ENCODE measurements at regions not wholly inside any gene's neighbourhood (a gene's known extent, or its start where the extent isn't known, plus 50 kb on each side); places are given as distances from the start of the nearest gene placed in this dataset.

GRCh38 chr4:52507774-52508173 is 151.3 kb downstream of the USP46 start:
- H3K4me2 ChIP-seq (ENCODE audit: low read length), result no peak overlapping the region
- H3K36me3 ChIP-seq (ENCODE audit: insufficient read depth, low read length), result no peaks in the 10 kb centered on the region
- H3K9me3 ChIP-seq (ENCODE audit: low read length), result no peaks in the 10 kb centered on the region
- no peak overlapping the region for H3K9ac ChIP-seq (ENCODE audit: low read length)
- H3K27ac ChIP-seq (ENCODE audit: low read length), result no peak overlapping the region
- TF ChIP-seq EP300 (conservative IDR thresholded peaks at IDR 0.05; ENCODE audit: poor library complexity, severe bottlenecking) (no peak), SMC3 (conservative IDR thresholded peaks at IDR 0.05; ENCODE audit: poor library complexity) (no peak), MXI1 (conservative IDR thresholded peaks at IDR 0.05; ENCODE audit: poor library complexity, severe bottlenecking) (no peak), RAD21 (conservative IDR thresholded peaks at IDR 0.05) (no peak)
- TF ChIP-seq, protein P1, sequence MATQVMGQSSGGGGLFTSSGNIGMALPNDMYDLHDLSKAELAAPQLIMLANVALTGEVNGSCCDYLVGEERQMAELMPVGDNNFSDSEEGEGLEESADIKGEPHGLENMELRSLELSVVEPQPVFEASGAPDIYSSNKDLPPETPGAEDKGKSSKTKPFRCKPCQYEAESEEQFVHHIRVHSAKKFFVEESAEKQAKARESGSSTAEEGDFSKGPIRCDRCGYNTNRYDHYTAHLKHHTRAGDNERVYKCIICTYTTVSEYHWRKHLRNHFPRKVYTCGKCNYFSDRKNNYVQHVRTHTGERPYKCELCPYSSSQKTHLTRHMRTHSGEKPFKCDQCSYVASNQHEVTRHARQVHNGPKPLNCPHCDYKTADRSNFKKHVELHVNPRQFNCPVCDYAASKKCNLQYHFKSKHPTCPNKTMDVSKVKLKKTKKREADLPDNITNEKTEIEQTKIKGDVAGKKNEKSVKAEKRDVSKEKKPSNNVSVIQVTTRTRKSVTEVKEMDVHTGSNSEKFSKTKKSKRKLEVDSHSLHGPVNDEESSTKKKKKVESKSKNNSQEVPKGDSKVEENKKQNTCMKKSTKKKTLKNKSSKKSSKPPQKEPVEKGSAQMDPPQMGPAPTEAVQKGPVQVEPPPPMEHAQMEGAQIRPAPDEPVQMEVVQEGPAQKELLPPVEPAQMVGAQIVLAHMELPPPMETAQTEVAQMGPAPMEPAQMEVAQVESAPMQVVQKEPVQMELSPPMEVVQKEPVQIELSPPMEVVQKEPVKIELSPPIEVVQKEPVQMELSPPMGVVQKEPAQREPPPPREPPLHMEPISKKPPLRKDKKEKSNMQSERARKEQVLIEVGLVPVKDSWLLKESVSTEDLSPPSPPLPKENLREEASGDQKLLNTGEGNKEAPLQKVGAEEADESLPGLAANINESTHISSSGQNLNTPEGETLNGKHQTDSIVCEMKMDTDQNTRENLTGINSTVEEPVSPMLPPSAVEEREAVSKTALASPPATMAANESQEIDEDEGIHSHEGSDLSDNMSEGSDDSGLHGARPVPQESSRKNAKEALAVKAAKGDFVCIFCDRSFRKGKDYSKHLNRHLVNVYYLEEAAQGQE (IDR thresholded peaks at IDR 0.05; ENCODE audit: borderline replicate concordance), result no peak
- no peaks in the 10 kb centered on the region for H3K9me2 ChIP-seq (ENCODE audit: insufficient read depth, low read length)
- no peaks in the 10 kb centered on the region for H3K79me2 ChIP-seq (replicated peaks; ENCODE audit: insufficient read depth, low read length)
- H3K4me3 ChIP-seq (ENCODE audit: low read length), result no peak overlapping the region
- no peak overlapping the region for H2AFZ ChIP-seq (ENCODE audit: low read depth, low read length)
- H4K20me1 ChIP-seq (ENCODE audit: insufficient read depth), result no peaks in the 10 kb centered on the region
- H3K27me3 ChIP-seq (ENCODE audit: insufficient read depth, low read depth, low read length), result no peaks in the 10 kb centered on the region
- no peaks in the 10 kb centered on the region for H3F3A ChIP-seq (ENCODE audit: insufficient read depth, low read length, poor library complexity, severe bottlenecking)

GRCh38 chr4:52510939-52511565 is 148.0 kb downstream of the USP46 start:
- no peaks in the 10 kb centered on the region for H4K20me1 ChIP-seq (ENCODE audit: insufficient read depth)
- no peaks in the 10 kb centered on the region for H3K36me3 ChIP-seq (ENCODE audit: insufficient read depth, low read length)
- H2AFZ ChIP-seq (ENCODE audit: low read depth, low read length), result no peak overlapping the region
- H3K4me2 ChIP-seq (ENCODE audit: low read length), result no peak overlapping the region
- no peak overlapping the region for H3K27ac ChIP-seq (ENCODE audit: low read length)
- no peaks in the 10 kb centered on the region for H3F3A ChIP-seq (ENCODE audit: insufficient read depth, low read length, poor library complexity, severe bottlenecking)
- H3K9me2 ChIP-seq (ENCODE audit: insufficient read depth, low read length), result no peaks in the 10 kb centered on the region
- H3K9me3 ChIP-seq (ENCODE audit: low read length), result no peaks in the 10 kb centered on the region
- H3K27me3 ChIP-seq (ENCODE audit: insufficient read depth, low read depth, low read length), result no peaks in the 10 kb centered on the region
- H3K4me3 ChIP-seq (ENCODE audit: low read length), result no peak overlapping the region
- no peak for TF ChIP-seq RAD21 (conservative IDR thresholded peaks at IDR 0.05)
- no peak for TF ChIP-seq MXI1 (conservative IDR thresholded peaks at IDR 0.05; ENCODE audit: poor library complexity, severe bottlenecking)
- TF ChIP-seq POLR2AphosphoS5 (IDR thresholded peaks at IDR 0.05), result no peak
- TF ChIP-seq, protein P1 (IDR thresholded peaks at IDR 0.05; ENCODE audit: borderline replicate concordance), result no peak
- TF ChIP-seq TAF1 (IDR thresholded peaks at IDR 0.05; ENCODE audit: low read depth), result no peak
- no peak for TF ChIP-seq EZH2 (IDR thresholded peaks at IDR 0.05; ENCODE audit: borderline replicate concordance, insufficient read depth, low read length, poor library complexity, severe bottlenecking)
- TF ChIP-seq SMC3 (conservative IDR thresholded peaks at IDR 0.05; ENCODE audit: poor library complexity), result no peak
- TF ChIP-seq, protein P2, sequence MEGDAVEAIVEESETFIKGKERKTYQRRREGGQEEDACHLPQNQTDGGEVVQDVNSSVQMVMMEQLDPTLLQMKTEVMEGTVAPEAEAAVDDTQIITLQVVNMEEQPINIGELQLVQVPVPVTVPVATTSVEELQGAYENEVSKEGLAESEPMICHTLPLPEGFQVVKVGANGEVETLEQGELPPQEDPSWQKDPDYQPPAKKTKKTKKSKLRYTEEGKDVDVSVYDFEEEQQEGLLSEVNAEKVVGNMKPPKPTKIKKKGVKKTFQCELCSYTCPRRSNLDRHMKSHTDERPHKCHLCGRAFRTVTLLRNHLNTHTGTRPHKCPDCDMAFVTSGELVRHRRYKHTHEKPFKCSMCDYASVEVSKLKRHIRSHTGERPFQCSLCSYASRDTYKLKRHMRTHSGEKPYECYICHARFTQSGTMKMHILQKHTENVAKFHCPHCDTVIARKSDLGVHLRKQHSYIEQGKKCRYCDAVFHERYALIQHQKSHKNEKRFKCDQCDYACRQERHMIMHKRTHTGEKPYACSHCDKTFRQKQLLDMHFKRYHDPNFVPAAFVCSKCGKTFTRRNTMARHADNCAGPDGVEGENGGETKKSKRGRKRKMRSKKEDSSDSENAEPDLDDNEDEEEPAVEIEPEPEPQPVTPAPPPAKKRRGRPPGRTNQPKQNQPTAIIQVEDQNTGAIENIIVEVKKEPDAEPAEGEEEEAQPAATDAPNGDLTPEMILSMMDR (IDR thresholded peaks at IDR 0.05; ENCODE audit: poor library complexity, severe bottlenecking), result no peak
- TF ChIP-seq EP300 (conservative IDR thresholded peaks at IDR 0.05; ENCODE audit: poor library complexity, severe bottlenecking), result no peak
- no peaks in the 10 kb centered on the region for H3K79me2 ChIP-seq (replicated peaks; ENCODE audit: insufficient read depth, low read length)
- H3K9ac ChIP-seq (ENCODE audit: low read length), result no peak overlapping the region

Data from neural cell (in vitro differentiated cells).